Right atrium auricular region (tissue), 2 donors: ENCODE measurements at regions not wholly inside any gene's neighbourhood (a gene's known extent, or its start where the extent isn't known, plus 50 kb on each side); places are given as distances from the start of the nearest gene placed in this dataset.

Experiments used
- DNase-seq: peaks from one replicate; pipeline ENCODE4 v3.0.0-alpha.2; 2019; ENCODE audit warnings: low spot score
- H3K27ac ChIP-seq, 2 donors: fragments of 200-600 bp; sonication (generic); 1 replicate in 1 of 2; 2 replicates in 1 of 2; pipeline ENCODE4 v1.5.1; 2016 to 2019
- H3K27me3 ChIP-seq, 2 donors: fragments of 200-600 bp; sonication (generic); one replicate each; pipeline versions ENCODE4 v1.5.1 to v1.6.0; 2017 to 2019
- H3K36me3 ChIP-seq: fragments of 200-600 bp; sonication (generic); one replicate; pipeline ENCODE4 v1.5.1; 2016
- H3K4me1 ChIP-seq, 2 donors: fragments of 200-600 bp; sonication (generic); one replicate each; pipeline versions ENCODE4 v1.5.1 to v1.6.0; 2017 to 2019
- H3K4me3 ChIP-seq, 2 donors: fragments of 200-600 bp; sonication (generic); 1 replicate in 1 of 2; 2 replicates in 1 of 2; pipeline ENCODE4 v1.5.1; 2017 to 2019; ENCODE audit warnings: mild to moderate bottlenecking in 1 of 2, moderate library complexity in 1 of 2
- H3K9me3 ChIP-seq, 2 donors: fragments of 200-600 bp; sonication (generic); one replicate each; pipeline ENCODE4 v1.5.1; 2019
- CTCF ChIP-seq, 2 donors: fragments of 200-600 bp; sonication (generic); IDR thresholded peaks; one replicate each; pipeline ENCODE4 v1.5.1; 2019; ENCODE audit warnings: antibody characterized with exemption in 2 of 2

- Histone ChIP-seq H3K4me1 (peaks cover 0 to 19% of the 10 kb centered on the region in 2 donors), H3K27ac (peak overlapping the region in 1 of 2 donors; percentile 34), H3K27me3 (no peaks in the 10 kb centered on the region), H3K9me3 (no peaks in the 10 kb centered on the region), H3K4me3 (no peak overlapping the region), H3K36me3 (peaks cover 11% of the 10 kb centered on the region)
- no peak for DNase-seq
- no peak for TF ChIP-seq CTCF (IDR thresholded peaks at IDR 0.05)
These were observed 97.4 kb upstream of the EDEM3 start for GRCh38 chr1:184851822-184852746.

- Histone ChIP-seq H3K27ac (peak overlapping the region in 1 of 2 donors; percentile 5), H3K9me3 (no peaks in the 10 kb centered on the region), H3K4me3 (no peak overlapping the region), H3K4me1 (peaks cover 0 to 8% of the 10 kb centered on the region in 2 donors), H3K27me3 (no peaks in the 10 kb centered on the region), H3K36me3 (peaks cover 4% of the 10 kb centered on the region)
- DNase-seq = no peak
- TF ChIP-seq CTCF (IDR thresholded peaks at IDR 0.05) = no peak
These were observed 89.3 kb upstream of the EDEM3 start for GRCh38 chr1:184843732-184844495.

- no peaks in the 10 kb centered on the region for H3K27me3 ChIP-seq
- no peak for DNase-seq
- peaks cover 10% of the 10 kb centered on the region for H3K36me3 ChIP-seq
- peak overlapping the region in 1 of 2 donors; percentile 3 for H3K27ac ChIP-seq
- peaks cover 0 to 31% of the 10 kb centered on the region in 2 donors for H3K4me1 ChIP-seq
- no peaks in the 10 kb centered on the region for H3K9me3 ChIP-seq
- H3K4me3 ChIP-seq = no peak overlapping the region
- TF ChIP-seq CTCF (IDR thresholded peaks at IDR 0.05) = no peak
These were observed 85.9 kb upstream of the EDEM3 start for GRCh38 chr1:184840596-184840995.

- Histone ChIP-seq H3K36me3 (peaks cover 5% of the 10 kb centered on the region), H3K27me3 (no peaks in the 10 kb centered on the region), H3K27ac (peak overlapping the region; percentile 40 to 79), H3K9me3 (no peaks in the 10 kb centered on the region), H3K4me1 (peaks cover 0 to 31% of the 10 kb centered on the region in 2 donors), H3K4me3 (no peak overlapping the region)
- TF ChIP-seq CTCF (IDR thresholded peaks at IDR 0.05) = no peak
- peak; percentile 80 for DNase-seq
These were observed 83.9 kb upstream of the EDEM3 start for GRCh38 chr1:184838504-184838951.

- no peak for TF ChIP-seq CTCF (IDR thresholded peaks at IDR 0.05)
- no peaks in the 10 kb centered on the region for H3K9me3 ChIP-seq
- peaks cover 0 to 26% of the 10 kb centered on the region in 2 donors for H3K4me1 ChIP-seq
- peak overlapping the region; percentile 40 to 79 for H3K27ac ChIP-seq
- H3K4me3 ChIP-seq = no peak overlapping the region
- peaks cover 12% of the 10 kb centered on the region for H3K36me3 ChIP-seq
- no peaks in the 10 kb centered on the region for H3K27me3 ChIP-seq
- DNase-seq = no peak
These were observed 82.6 kb upstream of the EDEM3 start for GRCh38 chr1:184836934-184837895.
